ENCODE measurements at regions not wholly inside any gene's neighbourhood (a gene's known extent, or its start where the extent isn't known, plus 50 kb on each side); places are given as distances from the start of the nearest gene placed in this dataset.
A peak's percentile ranks its signal among the peaks of the same experiment; 100 is the strongest.

DNA sequence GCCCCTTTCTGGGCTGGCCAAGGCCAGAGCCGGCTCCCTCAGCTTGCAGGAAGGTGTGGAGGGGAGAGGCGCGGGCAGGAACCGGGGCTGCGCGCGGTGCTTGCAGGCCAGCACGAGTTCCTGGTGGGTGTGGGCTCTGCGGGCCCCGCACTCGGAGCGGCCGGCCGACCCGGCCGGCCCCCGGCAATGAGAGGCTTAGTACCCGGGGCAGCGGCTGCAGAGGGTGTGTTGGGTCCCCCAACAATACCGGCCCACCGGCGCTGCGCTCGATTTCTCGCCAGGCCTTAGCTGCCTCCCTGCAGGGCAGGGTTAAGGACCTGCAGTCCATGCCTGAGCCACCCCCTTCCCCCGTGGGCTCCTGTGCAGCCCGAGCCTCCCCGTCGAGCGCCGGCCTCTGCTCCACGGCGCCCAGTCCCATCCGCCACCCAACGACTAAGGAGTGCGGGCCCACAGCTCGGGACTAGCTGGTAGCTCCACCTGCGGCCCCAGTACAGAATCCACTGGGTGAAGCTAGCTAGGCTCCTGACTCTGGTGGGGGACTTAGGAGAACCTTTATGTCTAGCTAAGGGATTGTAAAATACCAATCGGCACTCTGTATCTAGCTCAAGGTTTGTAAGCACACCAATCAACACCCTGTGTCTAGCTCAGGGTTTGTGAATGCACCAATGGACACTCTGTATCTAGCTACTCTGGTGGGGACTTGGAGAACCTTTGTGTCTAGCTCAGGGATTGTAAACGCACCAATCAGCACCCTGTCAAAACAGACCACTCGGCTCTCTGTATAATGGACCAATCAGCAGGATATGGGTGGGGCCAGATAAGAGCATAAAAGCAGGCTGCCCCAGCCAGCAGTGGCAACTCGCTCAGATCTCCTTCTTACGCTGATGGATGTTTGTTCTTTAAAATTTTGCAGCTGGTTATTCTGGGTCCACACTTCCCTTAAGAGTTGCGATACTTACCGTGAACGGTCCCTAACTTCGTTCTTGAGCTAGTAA, 167.4 kb upstream of the RREB1 start:
- DNase-seq (no peak), ATAC-seq (no peak)
- no peak for TF ChIP-seq CTCF (IDR thresholded peaks at IDR 0.05)

DNA sequence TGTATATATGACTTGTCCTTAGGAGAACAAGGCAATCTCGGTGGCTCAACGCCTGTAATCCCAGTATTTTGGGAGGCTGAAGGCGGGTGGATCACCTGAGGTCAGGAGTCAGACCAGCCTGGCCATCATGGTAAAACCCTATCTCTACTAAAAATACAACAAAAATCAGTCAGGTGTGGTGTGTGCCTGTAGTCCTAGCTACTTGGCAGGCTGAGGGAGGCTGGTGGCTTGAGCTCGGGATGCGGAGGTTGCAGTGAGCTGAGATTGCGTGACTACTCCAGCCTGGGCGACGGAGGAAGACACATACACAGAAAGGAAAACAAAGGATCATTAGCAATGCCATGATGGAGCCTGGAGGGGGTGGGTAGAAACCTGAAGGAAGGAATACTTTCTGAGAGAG, 166.6 kb upstream of the RREB1 start:
- Histone ChIP-seq H3K4me3 (no peak overlapping the region), H3K4me1 (ENCODE audit: low read depth) (peaks cover 2% of the 10 kb centered on the region), H3K9me3 (no peaks in the 10 kb centered on the region), H3K36me3 (ENCODE audit: low read depth) (no peaks in the 10 kb centered on the region)
- no peak for TF ChIP-seq CTCF (IDR thresholded peaks at IDR 0.05)
- DNase-seq (no peak), ATAC-seq (no peak)
- intact Hi-C loops (cut with DNase I, micrococcal nuclease): no loop called here

More for the DNA sequence above, 167.4 kb upstream of the RREB1 start:
- no peaks in the 10 kb centered on the region for H3K36me3 ChIP-seq (ENCODE audit: low read depth)
- peaks cover 2% of the 10 kb centered on the region for H3K4me1 ChIP-seq (ENCODE audit: low read depth)
- no peak overlapping the region for H3K4me3 ChIP-seq
- H3K9me3 ChIP-seq: no peaks in the 10 kb centered on the region
- intact Hi-C loops (cut with DNase I, micrococcal nuclease): no loop called here

- intact Hi-C loops (cut with DNase I, micrococcal nuclease): no loop called here
- DNase-seq: no peak
- Histone ChIP-seq H3K4me3 (no peak overlapping the region), H3K4me1 (ENCODE audit: low read depth) (peaks cover 2% of the 10 kb centered on the region), H3K9me3 (no peaks in the 10 kb centered on the region), H3K36me3 (ENCODE audit: low read depth) (no peaks in the 10 kb centered on the region)
- no peak for TF ChIP-seq CTCF (IDR thresholded peaks at IDR 0.05)
- ATAC-seq: no peak
These were observed 165.7 kb upstream of the RREB1 start for GRCh38 chr6:6942091-6942490.

- Histone ChIP-seq H3K9me3 (no peaks in the 10 kb centered on the region), H3K4me3 (no peak overlapping the region), H3K36me3 (ENCODE audit: low read depth) (no peaks in the 10 kb centered on the region), H3K4me1 (ENCODE audit: low read depth) (peaks cover 2% of the 10 kb centered on the region)
- no peak for TF ChIP-seq CTCF (IDR thresholded peaks at IDR 0.05)
- DNase-seq (peak; percentile 26 to 57 (median 49)), ATAC-seq (peak; percentile 73)
- intact Hi-C loops (cut with DNase I, micrococcal nuclease): no loop called here
These were observed 164.9 kb upstream of the RREB1 start for GRCh38 chr6:6942831-6943230.

GRCh38 chr6:6943421-6943820, 164.3 kb upstream of the RREB1 start:
- no peak overlapping the region for H3K4me3 ChIP-seq
- intact Hi-C loops (cut with DNase I, micrococcal nuclease): no loop called here

More at GRCh38 chr6:6943421-6943820, 164.3 kb upstream of the RREB1 start:
- Histone ChIP-seq H3K4me1 (ENCODE audit: low read depth) (peaks cover 2% of the 10 kb centered on the region), H3K36me3 (ENCODE audit: low read depth) (no peaks in the 10 kb centered on the region), H3K9me3 (no peaks in the 10 kb centered on the region)
- no peak for DNase-seq
- no peak for TF ChIP-seq CTCF (IDR thresholded peaks at IDR 0.05)
- no peak for ATAC-seq
